Endothelial cell of umbilical vein (primary cell): ENCODE measurements at regions not wholly inside any gene's neighbourhood (a gene's known extent, or its start where the extent isn't known, plus 50 kb on each side); places are given as distances from the start of the nearest gene placed in this dataset.

ENCODE experiments used
- BruUV-seq: library from RNA; stranded (reverse); fragments of 400-500 nt; replicated peaks from 2 replicates; lab custom pipeline; 2021; lab: Mats Ljungman, UMichigan
- CTCF ChIA-PET: fragments of 300-600, 350-600 bp; sonication (Branson Sonifier 250); formaldehyde crosslinking; loops from one replicate; lab custom pipeline; 2021; ENCODE audit warnings: antibody characterized with exemption, inconsistent platforms; lab: Charles Lee
- POLR2A ChIA-PET: fragments of 300-600, 350-600 bp; sonication (Branson Sonifier 250); formaldehyde crosslinking; loops from one replicate; lab custom pipeline; 2021; ENCODE audit warnings: antibody characterized with exemption, inconsistent platforms; lab: Charles Lee
- DNase-seq: peaks from one replicate; pipeline ENCODE4 v3.0.0-alpha.2; 2011; ENCODE audit warnings: low read depth, low spot score
- FAIRE-seq: peaks from 2 replicates; lab custom pipeline; 2011; peaks lifted over from hg19 to GRCh38; lab: Jason Lieb, UNC
- H2AFZ ChIP-seq: 2 replicates; pipeline ENCODE4 v1.6.0; 2012; ENCODE audit warnings: low read depth, low read length, control low read depth, inconsistent platforms
- H3K27ac ChIP-seq: 2 replicates; pipeline ENCODE4 v1.5.1; 2011; ENCODE audit warnings: low read depth, mild to moderate bottlenecking, control low read depth, low read length, moderate library complexity; ENCODE audit not compliant: insufficient read depth
- H3K27me3 ChIP-seq, 2 experiments: 2 replicates each; pipeline versions ENCODE4 v1.6.0 to v1.6.1; 2011; ENCODE audit warnings: low read length in 2 of 2, mixed read lengths in 1 of 2; ENCODE audit not compliant: control insufficient read depth in 2 of 2, insufficient read depth in 2 of 2
- H3K36me3 ChIP-seq, 2 experiments: 2 replicates in 1 of 2; 3 replicates in 1 of 2; pipeline ENCODE4 v1.5.1; 2011; ENCODE audit warnings: low read length in 2 of 2, mild to moderate bottlenecking in 1 of 2, moderate library complexity in 1 of 2; ENCODE audit not compliant: control insufficient read depth in 2 of 2, insufficient read depth in 2 of 2; ENCODE audit errors: extremely low read depth in 1 of 2
- H3K4me1 ChIP-seq: 3 replicates; pipeline ENCODE4 v1.5.1; 2011; ENCODE audit warnings: mild to moderate bottlenecking, low read length; ENCODE audit not compliant: control insufficient read depth, insufficient read depth; ENCODE audit errors: extremely low read depth
- H3K4me2 ChIP-seq: 2 replicates; pipeline ENCODE4 v1.6.1; 2011; ENCODE audit warnings: low read length, control low read depth, mixed read lengths; ENCODE audit not compliant: insufficient read depth
- H3K4me3 ChIP-seq, 3 experiments: fragments of 200-600 bp in 1 of 3; sonication (generic), shearing (Covaris generic) in 1 of 3; replicated peaks in 1 of 3; 2 replicates each; pipeline ENCODE4 v1.5.1; 2011 to 2016; ENCODE audit warnings: control low read depth in 3 of 3, low read length in 3 of 3, mild to moderate bottlenecking in 2 of 3, inconsistent platforms in 1 of 3, low read depth in 1 of 3, moderate library complexity in 1 of 3; ENCODE audit not compliant: insufficient read depth in 1 of 3
- H3K79me2 ChIP-seq: 2 replicates; pipeline ENCODE4 v1.6.0; 2012; ENCODE audit warnings: low read length, inconsistent platforms; ENCODE audit not compliant: control insufficient read depth, insufficient read depth
- H3K9ac ChIP-seq: replicated peaks from 2 replicates; pipeline ENCODE3; 2011; ENCODE audit warnings: low read length, control low read depth; ENCODE audit not compliant: insufficient read depth; ENCODE audit errors: extremely low read depth
- H3K9me1 ChIP-seq: replicated peaks from 3 replicates; pipeline ENCODE4 v1.6.0; 2011; ENCODE audit warnings: mild to moderate bottlenecking, low read length; ENCODE audit not compliant: control insufficient read depth, insufficient read depth; ENCODE audit errors: extremely low read depth
- H3K9me3 ChIP-seq: replicated peaks from 2 replicates; pipeline ENCODE4 v1.5.1; 2012; ENCODE audit warnings: low read length, inconsistent platforms; ENCODE audit not compliant: control insufficient read depth, insufficient read depth
- H4K20me1 ChIP-seq: replicated peaks from 2 replicates; pipeline ENCODE3; 2011; ENCODE audit warnings: mild to moderate bottlenecking, low read length; ENCODE audit not compliant: control insufficient read depth, insufficient read depth; ENCODE audit errors: extremely low read depth
- EZH2 ChIP-seq: IDR thresholded peaks from 2 replicates; pipeline ENCODE4 v1.6.1; 2012; ENCODE audit warnings: borderline replicate concordance, low read depth, mild to moderate bottlenecking, moderate library complexity, low read length, inconsistent platforms; ENCODE audit not compliant: severe bottlenecking
- FOS ChIP-seq: IDR thresholded peaks from 2 replicates; pipeline ENCODE4 v1.6.1; 2011; ENCODE audit warnings: mild to moderate bottlenecking, low read length, moderate library complexity, borderline replicate concordance; ENCODE audit not compliant: insufficient read depth
- GATA2 ChIP-seq: IDR thresholded peaks from 2 replicates; pipeline ENCODE4 v1.7.0; 2011; ENCODE audit warnings: low read depth, mild to moderate bottlenecking, moderate library complexity, mixed read lengths, low read length; ENCODE audit not compliant: insufficient read length, insufficient read depth
- JUN ChIP-seq: IDR thresholded peaks from 2 replicates; pipeline ENCODE4 v1.6.1; 2011; ENCODE audit warnings: borderline replicate concordance, low read depth; ENCODE audit not compliant: insufficient read length, insufficient read depth
- MYC ChIP-seq: IDR thresholded peaks from one replicate; pipeline ENCODE4 v1.6.1; 2011; ENCODE audit warnings: mild to moderate bottlenecking, low read depth, low read length
- POLR2A ChIP-seq: IDR thresholded peaks from 2 replicates; pipeline ENCODE4 v1.6.1; 2012; ENCODE audit warnings: low read depth, mild to moderate bottlenecking, control low read depth, low read length
- POLR2AphosphoS5 ChIP-seq: IDR thresholded peaks from 2 replicates; pipeline ENCODE4 v1.6.1; 2012; ENCODE audit warnings: low read depth, mild to moderate bottlenecking, control low read depth, low read length, moderate library complexity; ENCODE audit not compliant: insufficient read depth
- dilution Hi-C: fragments of 300-500 bp; cut with MboI; formaldehyde crosslinking; loops from one replicate; pipeline ENCODE4 v1.15.0; 2019; ENCODE audit warnings: low sequenced_read_pairs; ENCODE audit not compliant: extremely low pct_ligation_motif_present
- intact Hi-C: fragments of 100-400 bp; cut with micrococcal nuclease; formaldehyde crosslinking; loops from one replicate; pipeline ENCODE4 v1.10.0; 2022
- TF ChIP-seq, protein P1 (sequence below): IDR thresholded peaks from 2 replicates; pipeline ENCODE4 v1.6.1; 2011; ENCODE audit not compliant: insufficient read depth, insufficient read length
- TF ChIP-seq, protein P2 (sequence below), 2 donors: IDR thresholded peaks; 1 replicate in 1 of 2; 2 replicates in 1 of 2; pipeline ENCODE4 v1.5.1; 2011; ENCODE audit warnings: low read length in 2 of 2, mild to moderate bottlenecking in 2 of 2, moderate library complexity in 2 of 2, control low read depth in 1 of 2, inconsistent platforms in 1 of 2, low read depth in 1 of 2; ENCODE audit not compliant: insufficient read depth in 1 of 2; ENCODE audit errors: extremely low read depth in 1 of 2

DNA sequence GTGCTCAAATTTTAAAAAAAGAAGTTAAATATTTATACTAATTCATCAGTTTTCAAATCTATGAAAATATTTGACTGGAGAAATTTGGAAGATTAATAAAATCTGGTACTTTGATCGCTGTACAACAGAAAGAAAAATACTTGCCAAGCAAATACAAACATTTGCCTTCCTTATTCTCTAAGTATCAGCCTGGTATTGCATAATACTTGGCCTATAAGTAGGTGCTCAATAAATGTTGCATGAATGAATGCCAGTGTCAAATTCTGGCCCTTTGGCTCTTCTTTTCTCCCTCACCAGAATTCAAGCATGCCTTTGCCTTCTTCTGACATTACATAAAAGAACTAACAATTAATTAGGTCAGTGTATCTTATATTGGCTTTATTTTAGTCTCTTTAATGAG is 601.7 kb upstream of the GBE1 start:
- H3K4me3 ChIP-seq, result no peak overlapping the region
- no peaks in the 10 kb centered on the region for H4K20me1 ChIP-seq
- H3K4me1 ChIP-seq, result no peaks in the 10 kb centered on the region
- no peaks in the 10 kb centered on the region for H3K9me3 ChIP-seq
- no peaks in the 10 kb centered on the region for H3K36me3 ChIP-seq
- H3K9me1 ChIP-seq, result no peaks in the 10 kb centered on the region
- H3K4me2 ChIP-seq, result no peak overlapping the region
- dilution Hi-C loops (no loop called here), intact Hi-C loops (no loop called here)
- H3K27ac ChIP-seq, result no peak overlapping the region
- H3K9ac ChIP-seq, result no peak overlapping the region
- DNase-seq (no peak), FAIRE-seq (no peak)
- no peaks in the 10 kb centered on the region for H3K79me2 ChIP-seq
- ChIA-PET CTCF (no interaction called here), POLR2A (no interaction called here)
- BruUV-seq, result no TSS peak
- H2AFZ ChIP-seq, result no peak overlapping the region
- H3K27me3 ChIP-seq, result no peaks in the 10 kb centered on the region
- TF ChIP-seq POLR2AphosphoS5, result no peak
- no peak for TF ChIP-seq GATA2
- TF ChIP-seq, protein P1, sequence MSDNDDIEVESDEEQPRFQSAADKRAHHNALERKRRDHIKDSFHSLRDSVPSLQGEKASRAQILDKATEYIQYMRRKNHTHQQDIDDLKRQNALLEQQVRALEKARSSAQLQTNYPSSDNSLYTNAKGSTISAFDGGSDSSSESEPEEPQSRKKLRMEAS, result no peak
- TF ChIP-seq POLR2A, result no peak
- TF ChIP-seq, protein P2, sequence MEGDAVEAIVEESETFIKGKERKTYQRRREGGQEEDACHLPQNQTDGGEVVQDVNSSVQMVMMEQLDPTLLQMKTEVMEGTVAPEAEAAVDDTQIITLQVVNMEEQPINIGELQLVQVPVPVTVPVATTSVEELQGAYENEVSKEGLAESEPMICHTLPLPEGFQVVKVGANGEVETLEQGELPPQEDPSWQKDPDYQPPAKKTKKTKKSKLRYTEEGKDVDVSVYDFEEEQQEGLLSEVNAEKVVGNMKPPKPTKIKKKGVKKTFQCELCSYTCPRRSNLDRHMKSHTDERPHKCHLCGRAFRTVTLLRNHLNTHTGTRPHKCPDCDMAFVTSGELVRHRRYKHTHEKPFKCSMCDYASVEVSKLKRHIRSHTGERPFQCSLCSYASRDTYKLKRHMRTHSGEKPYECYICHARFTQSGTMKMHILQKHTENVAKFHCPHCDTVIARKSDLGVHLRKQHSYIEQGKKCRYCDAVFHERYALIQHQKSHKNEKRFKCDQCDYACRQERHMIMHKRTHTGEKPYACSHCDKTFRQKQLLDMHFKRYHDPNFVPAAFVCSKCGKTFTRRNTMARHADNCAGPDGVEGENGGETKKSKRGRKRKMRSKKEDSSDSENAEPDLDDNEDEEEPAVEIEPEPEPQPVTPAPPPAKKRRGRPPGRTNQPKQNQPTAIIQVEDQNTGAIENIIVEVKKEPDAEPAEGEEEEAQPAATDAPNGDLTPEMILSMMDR (IDR thresholded peaks at IDR 0.05; ENCODE audit: extremely low read depth in 1 of 2, insufficient read depth in 1 of 2, low read depth in 1 of 2, low read length in 2 of 2), result no peak
- no peak for TF ChIP-seq MYC
- TF ChIP-seq EZH2, result no peak
- no peak for TF ChIP-seq JUN
- no peak for TF ChIP-seq FOS
